ENCODE measurements at regions not wholly inside any gene's neighbourhood (a gene's known extent, or its start where the extent isn't known, plus 50 kb on each side); places are given as distances from the start of the nearest gene placed in this dataset.

DNA sequence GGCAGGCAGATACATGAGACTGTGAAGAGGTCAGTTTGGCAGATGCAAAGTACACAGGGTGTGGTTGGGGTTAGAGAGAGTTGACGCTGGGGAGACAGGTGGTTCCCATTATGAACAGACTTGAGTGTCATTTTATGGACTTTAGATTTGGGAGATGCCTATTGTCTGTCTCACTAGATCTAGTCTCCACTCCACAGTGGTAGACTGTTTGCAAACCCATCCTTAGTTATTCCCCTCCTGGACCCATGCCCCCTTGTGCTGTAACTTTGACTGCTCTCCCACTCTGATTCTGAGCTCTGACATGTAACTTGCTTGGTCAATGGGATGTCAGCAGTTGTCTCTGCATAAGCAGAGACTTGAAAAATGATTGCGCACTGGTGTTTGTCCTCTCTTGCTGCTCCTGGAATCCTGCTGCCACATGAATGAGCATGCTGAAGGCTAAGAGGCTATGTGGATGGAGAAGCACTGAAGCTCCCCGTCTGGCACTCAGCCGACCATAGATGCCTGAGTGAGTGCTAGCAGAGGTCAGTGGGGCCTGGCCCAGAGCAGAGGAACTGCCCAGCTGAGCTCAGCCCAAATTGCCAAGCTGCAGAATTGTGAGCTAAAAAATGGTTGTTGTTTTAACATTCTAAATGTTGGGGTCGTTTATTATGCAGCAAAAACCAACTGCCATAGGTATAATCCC is 88.2 kb downstream of the FAM43A start:
- H4K20me1 ChIP-seq (ENCODE audit: insufficient read depth, low read length) = no peaks in the 10 kb centered on the region
- no peak overlapping the region for H2AFZ ChIP-seq (ENCODE audit: low read depth, low read length)
- H3K27me3 ChIP-seq (ENCODE audit: insufficient read depth, low read length, poor library complexity) = peaks cover 9% of the 10 kb centered on the region
- no peaks in the 10 kb centered on the region for H3K36me3 ChIP-seq (ENCODE audit: insufficient read depth, low read length)
- no peaks in the 10 kb centered on the region for H3K9me3 ChIP-seq (ENCODE audit: insufficient read depth, low read length, severe bottlenecking)
- no peaks in the 10 kb centered on the region for H3K79me2 ChIP-seq (ENCODE audit: insufficient read depth, low read length)
- TF ChIP-seq CTCF (IDR thresholded peaks at IDR 0.05; ENCODE audit: borderline replicate concordance, extremely low read depth, low read length, poor library complexity, severe bottlenecking) = no peak
- H3K9ac ChIP-seq (ENCODE audit: low read depth, low read length) = no peak overlapping the region
- no peak overlapping the region for H3K4me2 ChIP-seq (ENCODE audit: insufficient read depth, low read length)
- no peak for ATAC-seq (ENCODE audit: insufficient read depth, low read depth)
- H3K27ac ChIP-seq (ENCODE audit: low read length) = no peak overlapping the region
- no peak overlapping the region for H3K4me3 ChIP-seq (ENCODE audit: low read depth in 1 of 2, low read length in 2 of 2)
- H3K4me1 ChIP-seq (ENCODE audit: insufficient read depth, low read length) = peaks cover 8% of the 10 kb centered on the region
- no peak for DNase-seq

GRCh38 chr3:194775266-194775665 is 89.6 kb downstream of the FAM43A start:
- H3K4me1 ChIP-seq (ENCODE audit: insufficient read depth, low read length) = no peaks in the 10 kb centered on the region
- no peaks in the 10 kb centered on the region for H3K36me3 ChIP-seq (ENCODE audit: insufficient read depth, low read length)
- H3K27ac ChIP-seq (ENCODE audit: low read length) = no peak overlapping the region
- no peaks in the 10 kb centered on the region for H3K79me2 ChIP-seq (ENCODE audit: insufficient read depth, low read length)
- no peak overlapping the region for H2AFZ ChIP-seq (ENCODE audit: low read depth, low read length)
- ATAC-seq (ENCODE audit: insufficient read depth, low read depth) (no peak), DNase-seq (no peak)
- no peak overlapping the region for H3K4me2 ChIP-seq (ENCODE audit: insufficient read depth, low read length)
- H3K9ac ChIP-seq (ENCODE audit: low read depth, low read length) = no peak overlapping the region
- H3K27me3 ChIP-seq (ENCODE audit: insufficient read depth, low read length, poor library complexity) = peaks cover 20% of the 10 kb centered on the region
- H3K4me3 ChIP-seq (ENCODE audit: low read depth in 1 of 2, low read length in 2 of 2) = no peak overlapping the region
- no peaks in the 10 kb centered on the region for H3K9me3 ChIP-seq (ENCODE audit: insufficient read depth, low read length, severe bottlenecking)
- no peak for TF ChIP-seq EZH2 (IDR thresholded peaks at IDR 0.05; ENCODE audit: borderline replicate concordance, low read depth, low read length, severe bottlenecking)
- TF ChIP-seq CTCF (IDR thresholded peaks at IDR 0.05; ENCODE audit: borderline replicate concordance, extremely low read depth, low read length, poor library complexity, severe bottlenecking) = no peak
- H4K20me1 ChIP-seq (ENCODE audit: insufficient read depth, low read length) = no peaks in the 10 kb centered on the region

GRCh38 chr3:194775731-194776130 is 90.0 kb downstream of the FAM43A start:
- Histone ChIP-seq H3K4me2 (ENCODE audit: insufficient read depth, low read length) (no peak overlapping the region), H3K79me2 (ENCODE audit: insufficient read depth, low read length) (no peaks in the 10 kb centered on the region), H3K4me1 (ENCODE audit: insufficient read depth, low read length) (no peaks in the 10 kb centered on the region), H3K27ac (ENCODE audit: low read length) (no peak overlapping the region), H3K27me3 (ENCODE audit: insufficient read depth, low read length, poor library complexity) (peaks cover 20% of the 10 kb centered on the region), H3K9me3 (ENCODE audit: insufficient read depth, low read length, severe bottlenecking) (no peaks in the 10 kb centered on the region), H2AFZ (ENCODE audit: low read depth, low read length) (no peak overlapping the region), H4K20me1 (ENCODE audit: insufficient read depth, low read length) (no peaks in the 10 kb centered on the region), H3K36me3 (ENCODE audit: insufficient read depth, low read length) (no peaks in the 10 kb centered on the region), H3K9ac (ENCODE audit: low read depth, low read length) (no peak overlapping the region), H3K4me3 (ENCODE audit: low read depth in 1 of 2, low read length in 2 of 2) (no peak overlapping the region)
- ATAC-seq (ENCODE audit: insufficient read depth, low read depth) (no peak), DNase-seq (no peak)
- TF ChIP-seq EZH2 (IDR thresholded peaks at IDR 0.05; ENCODE audit: borderline replicate concordance, low read depth, low read length, severe bottlenecking) (no peak), CTCF (IDR thresholded peaks at IDR 0.05; ENCODE audit: borderline replicate concordance, extremely low read depth, low read length, poor library complexity, severe bottlenecking) (no peak)
